ENCODE measurements at regions not wholly inside any gene's neighbourhood (a gene's known extent, or its start where the extent isn't known, plus 50 kb on each side); places are given as distances from the start of the nearest gene placed in this dataset.

DNA sequence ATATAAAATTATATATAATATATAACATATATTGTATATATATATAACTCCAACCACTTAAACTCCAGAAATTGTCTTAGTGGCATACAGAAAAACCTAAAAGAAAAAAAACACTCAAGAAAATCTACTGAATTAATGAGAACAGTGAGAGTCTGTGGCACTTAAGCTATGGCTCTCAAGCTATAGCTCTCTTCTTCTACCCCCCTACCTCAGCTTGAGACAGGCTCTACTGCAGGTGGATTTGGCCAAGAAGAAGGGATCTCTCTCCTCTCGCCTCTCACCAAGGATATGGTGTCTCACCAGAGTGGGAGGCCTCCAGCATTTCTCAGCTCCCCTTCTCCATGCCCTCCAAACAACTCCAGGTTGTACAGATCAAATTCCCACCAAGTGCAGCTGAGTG is 64.5 kb upstream of the DAB2 start:
- DNase-seq: no peak

DNA sequence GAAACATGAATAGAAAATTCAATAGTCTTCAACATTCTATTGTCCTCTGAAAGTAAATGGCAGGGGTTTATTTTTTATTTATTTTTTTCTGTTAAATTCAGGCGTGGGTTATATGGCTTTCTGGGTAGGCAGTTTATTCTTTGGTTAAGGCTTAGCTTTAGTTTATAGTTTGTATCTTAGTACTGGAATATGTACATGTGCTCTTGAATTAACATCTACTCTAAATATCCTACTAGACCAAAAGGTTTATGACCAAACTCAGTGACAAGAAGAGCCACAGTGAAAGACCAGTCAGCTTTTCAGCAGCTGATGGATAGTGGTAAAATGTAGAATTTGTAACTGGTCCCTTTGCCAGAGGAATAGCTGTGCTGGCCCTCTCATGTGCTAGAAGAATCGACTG is 62.0 kb upstream of the DAB2 start:
- no peak for DNase-seq

DNA sequence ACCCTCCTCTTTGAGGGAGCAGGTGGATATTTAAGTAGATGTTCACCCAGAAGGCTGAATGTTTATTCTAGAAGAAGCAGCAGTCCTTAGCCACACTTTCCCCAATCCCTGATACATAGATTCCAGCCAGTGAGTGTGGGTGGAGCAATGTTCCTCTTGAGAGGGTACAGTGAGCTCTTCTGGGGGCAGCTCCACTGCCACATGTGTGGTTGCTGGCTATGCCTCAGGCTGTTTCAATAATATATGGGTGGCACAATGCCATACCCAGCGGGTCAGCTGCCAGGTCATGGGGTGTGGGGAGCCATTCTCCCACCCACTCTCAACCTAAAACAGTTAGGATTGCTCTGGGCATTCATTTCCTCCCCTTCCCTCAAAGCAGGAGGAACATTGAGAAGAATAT is 61.6 kb upstream of the DAB2 start:
- no peak for DNase-seq

DNA sequence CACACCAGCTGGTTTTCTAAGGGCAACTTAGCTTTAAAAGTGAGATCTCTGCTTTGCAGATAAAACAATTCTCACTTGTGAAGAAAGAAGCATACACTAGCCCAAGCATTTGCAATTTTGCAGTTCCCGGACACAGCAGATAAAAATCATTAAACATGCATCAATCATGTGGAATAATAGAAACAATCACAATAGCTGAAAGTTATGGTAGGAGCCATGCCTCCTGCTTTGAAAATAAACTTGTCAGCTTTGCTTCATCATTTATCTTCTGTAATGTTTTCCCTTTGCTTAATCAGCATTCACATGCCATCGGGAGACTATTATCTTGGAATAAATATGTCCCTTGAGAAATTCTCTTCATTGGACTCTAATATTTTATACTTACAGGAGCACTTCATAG is 60.3 kb upstream of the DAB2 start:
- no peak for DNase-seq

DNA sequence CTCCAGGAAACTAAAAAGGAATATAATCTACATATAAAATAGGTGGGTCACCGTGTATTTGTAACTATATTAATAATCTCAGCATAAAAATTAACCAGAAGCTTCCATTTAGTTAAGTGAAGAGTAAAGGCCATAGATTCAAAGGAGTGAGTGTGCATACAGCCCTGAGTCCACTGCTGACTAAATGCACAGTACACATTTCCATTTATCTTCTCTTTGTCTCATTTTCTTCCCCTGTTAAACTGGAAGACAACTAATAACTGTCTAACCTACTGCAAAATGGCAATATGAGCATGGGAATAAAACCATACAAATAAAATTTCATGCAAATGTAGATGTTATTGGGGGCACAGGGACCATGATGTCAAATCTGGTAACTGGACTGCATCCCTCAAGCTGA is 59.9 kb upstream of the DAB2 start:
- no peak for DNase-seq

DNA sequence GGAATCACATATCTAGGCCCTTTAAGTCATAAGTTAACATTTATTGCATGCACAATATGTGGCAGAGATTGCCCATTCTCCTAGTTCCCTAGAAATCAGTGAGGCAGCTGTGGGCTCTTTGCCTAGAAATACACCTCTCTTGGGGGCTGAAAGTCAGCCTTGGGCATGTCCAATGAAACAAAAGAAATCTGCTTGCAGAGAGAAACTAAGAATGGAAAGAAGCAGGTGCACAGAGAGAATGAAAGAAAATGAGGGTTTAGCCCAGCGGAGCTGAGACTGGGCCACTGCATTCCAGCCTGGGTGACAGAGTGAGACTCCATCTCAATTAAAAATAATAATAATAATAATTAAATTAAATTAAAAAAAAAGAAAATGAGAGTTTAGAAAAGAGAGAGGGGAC is 57.3 kb upstream of the DAB2 start:
- no peak for DNase-seq

DNA sequence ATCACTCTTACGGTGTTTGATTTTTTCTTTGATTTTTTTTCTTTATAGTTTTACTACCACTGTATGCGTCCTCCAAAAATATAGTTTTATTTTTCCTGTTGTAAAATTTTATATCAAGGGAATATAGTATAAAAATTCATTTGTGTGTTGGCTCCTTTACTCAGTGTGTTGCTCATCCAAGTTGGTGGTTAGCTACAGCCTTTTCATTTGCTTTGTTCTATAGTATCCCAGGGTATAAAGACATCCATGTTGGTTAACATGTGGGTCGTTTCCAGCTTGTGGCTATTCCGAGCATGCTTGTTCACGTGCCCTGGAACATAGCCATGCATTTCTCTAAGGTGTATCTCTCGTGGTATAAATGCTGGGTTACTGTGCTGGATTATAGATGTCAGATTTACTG is 54.8 kb upstream of the DAB2 start:
- no peak for DNase-seq

DNA sequence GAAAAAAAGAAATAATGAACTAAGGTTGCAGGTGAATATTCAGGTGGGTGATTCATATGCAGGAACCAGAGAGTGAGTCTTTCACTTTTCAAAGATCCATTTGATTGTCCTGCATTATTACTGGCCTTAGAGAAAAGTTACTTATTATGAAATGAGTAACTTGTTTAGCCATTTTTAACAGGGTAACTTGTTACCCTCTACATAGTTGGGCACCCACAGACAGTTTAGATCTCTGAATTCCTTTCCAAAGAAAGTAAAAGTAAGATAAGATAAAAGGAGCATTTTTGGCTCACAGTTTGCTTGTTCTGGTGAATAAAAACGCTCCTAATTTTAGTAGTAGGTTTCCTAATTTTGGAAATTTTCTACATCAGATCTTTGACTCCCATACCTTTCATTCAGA is 54.1 kb upstream of the DAB2 start:
- no peak for DNase-seq

DNA sequence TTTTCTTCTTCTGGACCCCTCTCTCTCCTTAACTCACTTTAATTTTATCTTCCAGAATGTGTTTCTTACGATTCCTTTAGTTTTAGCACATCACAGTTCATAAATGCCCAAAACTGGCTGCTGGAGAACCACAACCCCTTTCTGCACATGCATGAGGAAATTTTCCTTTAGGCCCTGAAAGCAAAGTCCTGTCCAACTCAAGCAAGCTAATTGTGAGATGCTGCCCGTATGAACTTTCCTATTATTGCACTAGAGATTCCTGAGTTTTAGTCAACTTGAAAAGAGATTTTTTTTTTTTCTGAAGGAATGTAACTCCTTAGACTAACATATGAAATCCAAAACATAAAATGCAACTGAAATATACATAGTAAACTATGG is 52.1 kb upstream of the DAB2 start:
- DNase-seq: no peak

DNA sequence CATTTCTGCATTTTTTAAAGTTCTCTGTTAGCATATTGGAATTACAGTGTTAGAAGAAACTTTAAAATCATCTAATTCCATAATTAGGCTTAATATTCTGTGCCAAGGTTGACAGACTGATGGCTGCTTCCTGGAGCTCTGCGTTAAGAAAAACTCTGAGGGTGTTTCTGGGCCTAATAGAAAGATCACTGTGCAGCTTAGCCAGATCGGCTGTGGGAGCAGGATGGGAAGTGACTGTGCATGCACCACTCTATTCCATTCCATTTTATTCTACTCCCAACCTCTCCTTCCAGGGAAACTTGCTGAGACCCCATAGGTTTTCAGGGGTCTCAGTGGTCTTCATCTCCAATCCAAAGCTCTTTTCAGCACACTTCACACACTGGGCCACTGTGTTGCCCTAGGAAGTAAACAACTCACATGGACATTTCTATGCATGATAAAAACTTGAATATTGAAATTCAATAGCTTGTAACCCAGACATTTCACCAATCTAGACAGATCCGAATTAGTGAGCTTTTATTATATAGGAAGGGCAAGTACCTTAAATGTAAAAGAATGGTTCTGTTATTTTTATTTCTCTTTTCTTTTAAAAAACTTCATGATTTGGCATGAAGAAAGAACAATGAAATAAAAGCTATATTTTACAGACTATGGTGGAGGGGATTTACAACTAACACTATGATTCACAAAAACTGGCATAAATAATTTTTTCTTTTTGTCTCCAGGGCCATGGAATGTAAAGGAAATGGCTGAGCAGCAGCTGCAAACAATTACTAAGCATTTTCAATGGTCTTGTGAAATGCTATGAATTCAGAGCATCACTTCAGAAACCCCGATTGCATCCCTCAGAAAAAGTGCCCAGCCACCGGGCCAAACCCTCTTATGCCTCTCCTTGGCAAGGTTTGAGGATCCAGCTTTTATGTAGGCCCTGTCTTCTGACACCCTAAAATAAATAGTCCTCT is 51.4 kb upstream of the DAB2 start:
- no peak for DNase-seq

DNA sequence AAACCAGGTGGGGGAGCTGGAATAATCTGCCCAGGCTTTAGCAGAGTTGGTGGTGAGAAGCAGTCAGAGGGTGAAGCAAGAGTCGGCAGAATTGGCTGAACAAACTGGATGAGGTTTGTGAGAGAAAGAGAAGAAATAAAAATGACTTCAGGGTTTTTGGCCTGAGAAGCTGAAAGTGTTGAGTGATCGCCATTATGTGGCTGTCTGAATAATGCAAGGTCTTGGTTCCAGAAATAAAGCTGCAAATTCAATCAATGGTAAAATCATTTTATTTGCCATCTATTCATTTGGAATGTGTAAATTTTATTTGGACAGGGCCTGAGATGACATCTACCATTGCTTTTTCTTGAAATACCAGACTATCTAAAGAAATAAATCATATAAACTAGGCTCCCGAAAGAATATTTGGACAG is 50.4 kb upstream of the DAB2 start:
- DNase-seq: no peak
